ENCODE measurements at regions not wholly inside any gene's neighbourhood (a gene's known extent, or its start where the extent isn't known, plus 50 kb on each side); places are given as distances from the start of the nearest gene placed in this dataset.

GRCh38 chr13:54927538-54927937, 1898.9 kb downstream of the OLFM4 start:
- TF ChIP-seq POLR2AphosphoS5 (IDR thresholded peaks at IDR 0.05; ENCODE audit: low read depth, low read length) (no peak), POLR2A (IDR thresholded peaks at IDR 0.05; ENCODE audit: low read depth, low read length) (no peak), SPI1 (IDR thresholded peaks at IDR 0.05; ENCODE audit: low read depth, low read length) (no peak), TAF1 (IDR thresholded peaks at IDR 0.05; ENCODE audit: low read depth, low read length) (no peak), POU2F2 (IDR thresholded peaks at IDR 0.05; ENCODE audit: low read depth, low read length) (no peak), PAX5 (IDR thresholded peaks at IDR 0.05; ENCODE audit: insufficient read depth, low read length, severe bottlenecking) (no peak)
- DNase-seq (ENCODE audit: insufficient read length, low spot score) = no peak
- no peak for FAIRE-seq

- TF ChIP-seq PAX5 (IDR thresholded peaks at IDR 0.05; ENCODE audit: insufficient read depth, low read length, severe bottlenecking) = no peak
- no peak for TF ChIP-seq POU2F2 (IDR thresholded peaks at IDR 0.05; ENCODE audit: low read depth, low read length)
- TF ChIP-seq SPI1 (IDR thresholded peaks at IDR 0.05; ENCODE audit: low read depth, low read length) = no peak
- TF ChIP-seq POLR2A (IDR thresholded peaks at IDR 0.05; ENCODE audit: low read depth, low read length) = no peak
- no peak for TF ChIP-seq TAF1 (IDR thresholded peaks at IDR 0.05; ENCODE audit: low read depth, low read length)
- DNase-seq (ENCODE audit: insufficient read length, low spot score) = no peak
- FAIRE-seq = no peak
Observed at GRCh38 chr13:54928071-54928470, 1899.5 kb downstream of the OLFM4 start.

GRCh38 chr13:54934121-54934520, 1905.5 kb downstream of the OLFM4 start:
- DNase-seq (ENCODE audit: insufficient read length, low spot score) (no peak), FAIRE-seq (no peak)
- TF ChIP-seq POU2F2 (IDR thresholded peaks at IDR 0.05; ENCODE audit: low read depth, low read length) = no peak
- TF ChIP-seq PAX5 (IDR thresholded peaks at IDR 0.05; ENCODE audit: insufficient read depth, low read length, severe bottlenecking) = no peak
- TF ChIP-seq POLR2AphosphoS5 (IDR thresholded peaks at IDR 0.05; ENCODE audit: low read depth, low read length) = no peak
- no peak for TF ChIP-seq SPI1 (IDR thresholded peaks at IDR 0.05; ENCODE audit: low read depth, low read length)
- TF ChIP-seq TAF1 (IDR thresholded peaks at IDR 0.05; ENCODE audit: low read depth, low read length) = no peak
- TF ChIP-seq POLR2A (IDR thresholded peaks at IDR 0.05; ENCODE audit: low read depth, low read length) = no peak

- TF ChIP-seq POLR2A (IDR thresholded peaks at IDR 0.05; ENCODE audit: low read depth, low read length) = no peak
- no peak for TF ChIP-seq POU2F2 (IDR thresholded peaks at IDR 0.05; ENCODE audit: low read depth, low read length)
- TF ChIP-seq PAX5 (IDR thresholded peaks at IDR 0.05; ENCODE audit: insufficient read depth, low read length, severe bottlenecking) = no peak
- no peak for TF ChIP-seq POLR2AphosphoS5 (IDR thresholded peaks at IDR 0.05; ENCODE audit: low read depth, low read length)
- no peak for TF ChIP-seq TAF1 (IDR thresholded peaks at IDR 0.05; ENCODE audit: low read depth, low read length)
- FAIRE-seq = no peak
- DNase-seq (ENCODE audit: insufficient read length, low spot score) = no peak
Observed at GRCh38 chr13:54945973-54946372, 1917.4 kb downstream of the OLFM4 start.

GRCh38 chr13:54949735-54950134, 1921.1 kb downstream of the OLFM4 start:
- FAIRE-seq (no peak), DNase-seq (ENCODE audit: insufficient read length, low spot score) (no peak)
- TF ChIP-seq POLR2A (IDR thresholded peaks at IDR 0.05; ENCODE audit: low read depth, low read length) = no peak
- TF ChIP-seq POU2F2 (IDR thresholded peaks at IDR 0.05; ENCODE audit: low read depth, low read length) = no peak
- no peak for TF ChIP-seq TAF1 (IDR thresholded peaks at IDR 0.05; ENCODE audit: low read depth, low read length)
- TF ChIP-seq PAX5 (IDR thresholded peaks at IDR 0.05; ENCODE audit: insufficient read depth, low read length, severe bottlenecking) = no peak
- no peak for TF ChIP-seq POLR2AphosphoS5 (IDR thresholded peaks at IDR 0.05; ENCODE audit: low read depth, low read length)
- TF ChIP-seq SPI1 (IDR thresholded peaks at IDR 0.05; ENCODE audit: low read depth, low read length) = no peak

- FAIRE-seq = no peak
- no peak for DNase-seq (ENCODE audit: insufficient read length, low spot score)
- TF ChIP-seq PAX5 (IDR thresholded peaks at IDR 0.05; ENCODE audit: insufficient read depth, low read length, severe bottlenecking) (no peak), POLR2A (IDR thresholded peaks at IDR 0.05; ENCODE audit: low read depth, low read length) (no peak), SPI1 (IDR thresholded peaks at IDR 0.05; ENCODE audit: low read depth, low read length) (no peak), POU2F2 (IDR thresholded peaks at IDR 0.05; ENCODE audit: low read depth, low read length) (no peak), TAF1 (IDR thresholded peaks at IDR 0.05; ENCODE audit: low read depth, low read length) (no peak), POLR2AphosphoS5 (IDR thresholded peaks at IDR 0.05; ENCODE audit: low read depth, low read length) (no peak)
Observed at GRCh38 chr13:54950546-54950945, 1921.9 kb downstream of the OLFM4 start.

- FAIRE-seq (no peak), DNase-seq (ENCODE audit: insufficient read length, low spot score) (no peak)
Observed at GRCh38 chr13:54953786-54954185, 1925.2 kb downstream of the OLFM4 start.

GRCh38 chr13:54958781-54959180, 1930.2 kb downstream of the OLFM4 start:
- TF ChIP-seq POLR2A (IDR thresholded peaks at IDR 0.05; ENCODE audit: low read depth, low read length) = no peak
- no peak for TF ChIP-seq POU2F2 (IDR thresholded peaks at IDR 0.05; ENCODE audit: low read depth, low read length)
- no peak for TF ChIP-seq SPI1 (IDR thresholded peaks at IDR 0.05; ENCODE audit: low read depth, low read length)
- no peak for TF ChIP-seq TAF1 (IDR thresholded peaks at IDR 0.05; ENCODE audit: low read depth, low read length)
- no peak for TF ChIP-seq PAX5 (IDR thresholded peaks at IDR 0.05; ENCODE audit: insufficient read depth, low read length, severe bottlenecking)
- no peak for TF ChIP-seq POLR2AphosphoS5 (IDR thresholded peaks at IDR 0.05; ENCODE audit: low read depth, low read length)

More at GRCh38 chr13:54953786-54954185, 1925.2 kb downstream of the OLFM4 start:
- TF ChIP-seq PAX5 (IDR thresholded peaks at IDR 0.05; ENCODE audit: insufficient read depth, low read length, severe bottlenecking) (no peak), POU2F2 (IDR thresholded peaks at IDR 0.05; ENCODE audit: low read depth, low read length) (no peak), POLR2AphosphoS5 (IDR thresholded peaks at IDR 0.05; ENCODE audit: low read depth, low read length) (no peak), POLR2A (IDR thresholded peaks at IDR 0.05; ENCODE audit: low read depth, low read length) (no peak), SPI1 (IDR thresholded peaks at IDR 0.05; ENCODE audit: low read depth, low read length) (no peak), TAF1 (IDR thresholded peaks at IDR 0.05; ENCODE audit: low read depth, low read length) (no peak)

GRCh38 chr13:54965881-54966280, 1937.3 kb downstream of the OLFM4 start:
- no peak for FAIRE-seq

More at GRCh38 chr13:54958781-54959180, 1930.2 kb downstream of the OLFM4 start:
- no peak for DNase-seq (ENCODE audit: insufficient read length, low spot score)
- FAIRE-seq = no peak

GRCh38 chr13:54972838-54973237, 1944.2 kb downstream of the OLFM4 start:
- TF ChIP-seq POLR2A (IDR thresholded peaks at IDR 0.05; ENCODE audit: low read depth, low read length) = no peak
- TF ChIP-seq POU2F2 (IDR thresholded peaks at IDR 0.05; ENCODE audit: low read depth, low read length) = no peak
- TF ChIP-seq SPI1 (IDR thresholded peaks at IDR 0.05; ENCODE audit: low read depth, low read length) = no peak
- no peak for TF ChIP-seq TAF1 (IDR thresholded peaks at IDR 0.05; ENCODE audit: low read depth, low read length)
- FAIRE-seq (no peak), DNase-seq (ENCODE audit: insufficient read length, low spot score) (no peak)

More at GRCh38 chr13:54965881-54966280, 1937.3 kb downstream of the OLFM4 start:
- TF ChIP-seq SPI1 (IDR thresholded peaks at IDR 0.05; ENCODE audit: low read depth, low read length) (no peak), POLR2A (IDR thresholded peaks at IDR 0.05; ENCODE audit: low read depth, low read length) (no peak), PAX5 (IDR thresholded peaks at IDR 0.05; ENCODE audit: insufficient read depth, low read length, severe bottlenecking) (no peak), TAF1 (IDR thresholded peaks at IDR 0.05; ENCODE audit: low read depth, low read length) (no peak), POLR2AphosphoS5 (IDR thresholded peaks at IDR 0.05; ENCODE audit: low read depth, low read length) (no peak), POU2F2 (IDR thresholded peaks at IDR 0.05; ENCODE audit: low read depth, low read length) (no peak)
- no peak for DNase-seq (ENCODE audit: insufficient read length, low spot score)
